ENCODE measurements at regions not wholly inside any gene's neighbourhood (a gene's known extent, or its start where the extent isn't known, plus 50 kb on each side); places are given as distances from the start of the nearest gene placed in this dataset.

GRCh38 chr14:62445570-62445969 is 599.7 kb downstream of the KCNH5 start:
- TF ChIP-seq EZH2 (IDR thresholded peaks at IDR 0.05; ENCODE audit: borderline replicate concordance, low read depth, low read length, severe bottlenecking) (no peak), CTCF (IDR thresholded peaks at IDR 0.05; ENCODE audit: borderline replicate concordance, extremely low read depth, low read length, poor library complexity, severe bottlenecking) (no peak)
